Hippocampal formation (tissue), 2 donors: ENCODE measurements at regions not wholly inside any gene's neighbourhood (a gene's known extent, or its start where the extent isn't known, plus 50 kb on each side); places are given as distances from the start of the nearest gene placed in this dataset.
A peak's percentile ranks its signal among the peaks of the same experiment; 100 is the strongest.
"Not testable (repeated sequence)": the region's sequence is repeated elsewhere in the genome, so short reads cannot be mapped to it uniquely, and the experiment has no call there.

ENCODE experiments used
- DNase-seq, 2 donors: peaks; one replicate each; lab custom pipeline; 2025; lab: John Stamatoyannopoulos, UW

DNA sequence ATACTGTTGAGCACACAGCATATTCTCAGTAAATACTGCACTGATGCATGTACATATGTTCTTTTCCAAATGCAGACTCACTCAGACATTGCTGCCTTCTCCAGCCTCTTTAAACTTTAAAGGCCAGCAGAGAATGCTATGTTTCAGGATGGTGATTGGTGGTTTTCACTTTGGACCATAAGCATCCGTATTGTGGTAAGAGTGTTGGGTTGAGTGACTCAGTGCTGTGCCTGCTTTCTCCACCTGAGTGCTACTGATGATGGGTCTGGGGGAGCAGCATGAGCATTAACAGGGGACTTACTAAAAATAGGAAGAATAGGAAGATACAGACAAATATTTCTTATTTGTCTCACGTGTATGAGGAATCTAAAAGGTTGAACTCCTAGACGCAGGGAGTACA, 56.3 kb upstream of the ZNF92 start:
- no peak for DNase-seq

DNA sequence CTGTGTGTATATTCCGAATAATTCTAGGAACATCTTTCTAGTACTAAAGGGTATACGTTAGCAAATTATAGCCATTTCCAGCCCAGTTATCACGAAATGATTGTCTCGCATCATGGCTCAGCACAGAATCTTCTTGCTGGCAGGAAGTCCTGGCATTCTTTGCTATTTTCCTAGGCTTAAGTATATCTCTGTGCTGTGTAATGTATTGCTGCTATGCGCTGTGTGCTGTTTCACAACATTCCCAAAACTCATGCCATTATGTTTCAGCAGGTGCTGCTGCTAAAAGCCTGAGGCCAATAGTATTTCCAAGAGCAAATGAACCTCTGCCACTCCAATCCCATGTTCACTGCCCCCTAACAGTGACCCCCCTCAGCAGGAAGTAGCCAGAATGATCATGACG, 62.9 kb upstream of the ZNF92 start:
- DNase-seq, result no peak

DNA sequence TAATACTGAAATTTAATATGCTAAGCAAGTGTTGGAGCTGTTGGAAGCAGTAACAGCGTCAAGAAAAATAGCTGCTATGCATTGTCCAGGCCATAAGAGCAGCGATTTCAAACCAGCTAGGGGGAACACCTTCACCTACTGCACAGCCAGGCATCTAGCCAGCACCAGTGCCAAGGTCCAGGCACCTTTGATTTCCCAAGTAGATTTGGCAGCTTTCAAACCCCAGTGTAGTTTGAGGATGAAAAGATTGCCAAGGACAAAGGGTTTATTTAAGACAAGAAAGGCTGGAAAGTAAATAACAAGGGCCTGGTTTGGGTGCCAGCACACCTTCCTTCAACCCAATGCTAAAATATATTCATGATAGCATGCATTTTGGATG, 65.4 kb upstream of the ZNF92 start:
- DNase-seq, result no peak

DNA sequence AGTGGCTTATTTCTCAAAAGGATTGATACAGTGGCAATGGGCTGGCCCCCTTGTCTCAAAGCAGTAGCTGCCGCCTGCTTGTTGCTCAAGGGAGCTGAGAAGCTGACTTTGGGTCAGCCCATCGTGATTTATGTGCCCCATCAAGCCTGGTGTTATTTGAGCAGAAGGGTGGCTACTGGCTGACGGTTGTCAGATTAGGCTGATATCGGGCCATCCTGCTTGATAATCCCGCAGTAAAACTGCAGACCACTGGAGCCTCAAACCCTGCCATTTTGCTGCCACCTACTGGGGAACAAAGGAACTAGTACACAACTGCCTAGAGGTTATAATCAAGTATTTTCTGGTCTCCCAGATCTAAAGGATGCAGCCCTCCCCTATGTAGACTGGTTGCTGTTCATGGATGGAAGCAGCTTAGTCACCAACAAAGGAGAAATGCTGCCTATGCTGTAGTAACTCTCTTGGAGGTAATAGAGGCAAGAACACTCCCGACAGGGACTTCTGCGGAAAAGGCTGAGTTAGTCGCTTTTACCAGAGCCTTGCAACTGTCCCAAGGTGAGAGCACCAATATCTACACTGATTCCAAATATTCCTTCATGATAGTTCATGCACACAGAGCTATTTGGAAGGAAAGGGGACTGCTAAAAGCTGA, 65.9 kb upstream of the ZNF92 start:
- DNase-seq, result peak; percentile 25 to 46

DNA sequence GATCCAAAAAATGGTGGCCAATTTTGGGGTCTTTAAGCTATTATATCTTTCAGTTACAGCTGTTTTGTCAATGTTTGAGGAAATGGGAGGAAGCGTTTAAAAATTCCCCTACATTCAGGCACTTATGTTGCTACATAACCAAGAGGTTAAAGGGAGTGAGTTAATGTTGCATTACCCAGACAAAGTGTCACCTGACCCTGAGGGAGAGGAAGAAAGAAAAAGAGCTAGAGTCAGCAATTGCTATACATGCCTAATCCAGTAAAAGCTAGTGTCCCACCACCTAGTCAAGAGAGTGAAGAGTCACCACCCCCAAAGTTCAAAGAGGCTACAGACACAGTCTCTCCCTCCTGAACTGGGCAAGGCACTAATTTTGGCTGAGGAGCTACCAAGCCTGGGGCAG, 69.5 kb upstream of the ZNF92 start:
- DNase-seq, result no peak

DNA sequence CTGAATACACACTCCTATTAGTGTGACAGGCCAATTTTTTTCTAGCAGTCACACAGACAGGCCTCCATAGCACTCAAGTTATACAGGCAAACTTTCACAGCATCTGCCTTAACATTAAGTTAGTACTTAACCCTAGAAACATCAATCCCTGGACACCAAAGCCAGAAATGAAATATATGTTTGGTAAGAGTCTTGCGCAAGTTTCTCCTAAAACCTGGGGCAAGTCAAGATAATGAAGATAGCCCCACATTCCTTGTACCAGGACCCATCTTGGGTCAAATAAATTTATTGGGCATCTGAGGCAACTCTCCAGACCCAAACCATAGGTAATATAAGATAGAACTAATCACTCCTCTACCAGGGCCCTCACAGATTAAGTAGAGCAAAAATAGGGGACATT, 70.8 kb upstream of the ZNF92 start:
- DNase-seq, result no peak

DNA sequence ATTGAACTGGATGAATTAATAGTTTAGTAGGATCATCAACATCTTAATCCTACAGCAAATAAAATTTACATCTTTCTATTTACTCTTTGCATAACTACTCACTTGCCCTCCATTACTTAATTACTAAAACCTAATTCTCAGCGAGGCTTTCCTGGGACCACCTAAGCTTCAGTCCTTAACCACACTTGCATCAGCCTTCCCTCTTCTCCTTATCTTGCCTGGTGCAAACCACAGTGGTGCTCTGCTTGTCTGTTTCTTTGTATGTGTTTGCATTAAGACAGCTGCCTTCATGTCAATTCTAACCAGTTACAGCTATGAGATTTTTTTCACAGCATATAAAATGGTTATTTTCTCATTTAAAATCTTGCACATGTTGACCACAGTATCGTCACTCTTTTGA, 72.6 kb upstream of the ZNF92 start:
- DNase-seq, result no peak

DNA sequence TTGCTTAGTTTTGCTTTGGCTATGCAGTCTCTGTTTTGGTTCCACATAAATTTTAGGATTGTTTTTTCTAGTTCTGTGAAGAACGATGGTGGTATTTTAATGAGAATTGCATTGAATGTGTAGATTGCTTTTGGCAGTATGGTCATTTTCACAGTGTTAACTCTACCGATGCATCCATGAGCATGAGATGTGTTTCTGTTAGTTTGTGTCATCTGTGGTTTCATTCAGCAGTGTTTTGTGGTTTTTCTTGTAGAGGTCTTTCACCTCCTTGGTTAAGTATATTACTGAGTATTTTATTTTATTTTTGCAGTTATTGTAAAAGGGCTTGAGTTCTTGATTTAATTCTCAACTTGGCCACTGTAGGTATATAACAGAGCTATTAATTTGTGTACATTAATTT, 78.2 kb upstream of the ZNF92 start:
- no peak for DNase-seq

DNA sequence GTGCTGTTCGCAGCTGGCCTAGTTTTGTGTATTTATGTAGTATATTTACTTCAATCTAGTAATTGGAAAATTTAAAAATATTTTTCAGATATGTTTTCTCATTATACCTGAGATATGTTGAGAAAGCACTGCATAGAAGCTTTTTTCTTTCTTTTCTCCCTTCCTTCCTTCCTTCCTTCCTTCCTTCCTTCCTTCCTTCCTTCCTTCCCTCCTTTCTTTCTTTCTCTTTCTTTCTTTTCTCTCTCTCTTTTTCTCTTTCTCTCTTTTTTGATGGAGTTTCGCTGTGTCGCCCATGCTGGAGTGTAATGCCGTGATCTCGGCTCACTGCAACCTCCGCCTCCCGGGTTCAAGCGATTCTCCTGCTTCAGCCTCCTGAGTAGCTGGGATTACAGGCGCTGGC, 83.3 kb upstream of the ZNF92 start:
- DNase-seq, result not testable (repeated sequence)

DNA sequence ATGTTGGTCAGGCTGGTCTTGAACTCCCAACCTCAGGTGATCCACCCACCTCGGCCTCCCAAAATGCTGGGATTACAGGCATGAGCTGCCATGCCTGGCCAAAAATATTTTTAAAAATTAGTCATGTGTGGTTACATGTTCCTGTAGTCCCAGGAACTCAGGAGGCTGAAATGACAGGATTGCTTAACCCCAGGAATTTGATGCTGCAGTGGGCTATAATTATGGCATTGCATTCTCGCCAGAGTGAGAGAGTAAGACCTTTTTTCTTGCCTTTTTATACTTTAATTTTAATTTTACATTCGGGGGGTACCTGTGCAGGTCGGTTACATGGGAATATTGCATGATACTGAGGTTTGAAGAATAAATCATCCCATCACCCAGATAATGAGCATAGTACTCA, 86.6 kb upstream of the ZNF92 start:
- no peak for DNase-seq

DNA sequence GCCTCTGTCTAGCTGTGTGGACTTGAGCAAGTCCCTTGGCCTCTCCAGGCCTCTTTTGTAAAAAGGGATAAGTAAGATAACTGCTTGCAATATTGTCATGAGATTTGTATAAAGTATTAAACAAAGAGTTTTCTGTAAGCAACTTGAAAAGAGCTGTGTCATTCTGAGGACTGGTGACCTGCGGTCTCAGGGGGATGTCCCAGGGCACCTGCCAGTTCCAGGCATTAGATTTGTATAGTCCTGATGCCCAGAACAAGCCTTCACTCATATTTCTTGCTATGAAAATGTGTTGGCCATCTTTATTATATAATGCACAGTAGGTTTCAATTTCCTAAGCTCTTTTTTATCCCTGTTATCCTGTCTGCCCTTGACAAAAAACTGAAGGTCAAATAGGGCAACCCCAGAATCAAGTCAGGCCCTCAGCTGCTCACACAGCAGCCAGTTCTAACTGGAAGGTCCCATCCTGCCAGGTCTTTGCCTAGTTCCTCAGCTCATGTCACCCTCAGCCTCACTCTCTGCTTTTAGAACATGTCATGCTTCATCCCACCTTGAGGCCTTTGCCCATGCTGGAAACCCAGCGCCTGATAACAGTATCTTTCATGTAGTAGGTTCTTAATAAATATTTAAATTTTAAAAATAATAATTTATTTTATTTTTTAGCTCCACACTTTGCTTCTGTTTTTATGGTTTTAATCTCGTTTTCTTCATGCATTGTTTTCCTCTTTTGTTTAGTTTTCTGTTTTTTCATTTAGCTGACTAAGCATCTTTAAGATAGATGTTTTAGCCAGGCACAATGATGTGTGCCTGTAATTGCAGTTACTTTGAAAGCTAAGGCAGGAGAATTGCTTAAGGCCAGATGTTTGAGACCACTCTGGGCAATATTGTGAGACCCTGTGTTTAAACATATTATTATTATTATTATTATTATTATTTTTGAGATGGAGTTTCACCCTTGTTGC, 87.5 kb upstream of the ZNF92 start:
- no peak for DNase-seq

DNA sequence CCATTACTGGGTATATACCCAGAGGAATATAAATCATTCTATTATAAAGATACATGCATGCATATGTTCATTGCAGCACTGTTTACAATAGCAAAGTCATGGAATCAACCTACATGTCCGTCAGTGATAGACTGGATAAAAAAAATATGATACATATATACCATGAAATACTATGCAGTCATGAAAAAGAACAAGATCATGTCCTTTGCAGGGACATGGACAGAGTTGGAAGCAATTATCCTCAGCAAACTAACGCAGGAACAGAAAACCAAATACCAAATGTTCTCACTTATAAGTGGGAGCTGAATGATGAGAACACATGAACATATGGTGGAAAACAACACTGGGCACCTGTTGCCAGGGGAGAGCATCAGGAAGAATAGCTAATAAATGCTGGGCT, 88.4 kb upstream of the ZNF92 start:
- DNase-seq, result not testable (repeated sequence)

DNA sequence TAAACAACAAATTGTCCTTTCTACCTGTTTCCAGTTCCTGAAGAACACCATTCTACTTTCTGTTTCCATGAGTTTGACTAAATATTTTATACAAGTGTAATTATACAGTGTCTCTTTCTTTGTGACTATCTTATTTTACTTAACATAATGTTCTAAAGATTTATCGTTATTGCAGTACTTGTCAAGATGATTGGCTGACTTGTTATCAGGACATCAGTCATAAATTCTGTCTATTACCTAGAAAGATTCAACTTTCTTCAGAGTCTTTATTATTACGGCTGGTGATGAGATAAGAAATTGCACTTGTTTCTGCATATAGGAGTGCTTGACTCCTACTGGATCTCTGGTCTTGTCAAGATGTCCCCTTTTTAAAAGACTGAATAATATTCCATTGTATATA, 93.9 kb upstream of the ZNF92 start:
- DNase-seq, result no peak

DNA sequence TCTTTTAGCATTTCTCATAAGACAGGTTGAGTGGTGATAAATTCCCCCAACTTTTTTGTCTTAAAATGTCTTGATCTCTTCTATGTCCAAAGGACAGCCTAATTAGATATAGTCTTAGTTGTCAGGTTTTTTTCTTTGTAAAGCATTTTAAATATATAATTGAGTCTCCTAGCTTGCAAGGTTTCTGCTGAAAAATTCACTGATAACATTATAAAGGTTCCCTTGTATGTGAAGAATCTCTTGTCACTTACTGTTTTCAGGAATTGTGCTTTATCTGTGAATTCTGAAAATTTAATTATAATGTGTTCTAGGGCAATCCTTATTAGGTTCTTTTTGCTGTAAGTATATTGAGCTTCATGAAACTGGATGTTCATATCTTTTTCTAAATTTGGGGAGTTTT, 96.8 kb upstream of the ZNF92 start:
- DNase-seq, result no peak

DNA sequence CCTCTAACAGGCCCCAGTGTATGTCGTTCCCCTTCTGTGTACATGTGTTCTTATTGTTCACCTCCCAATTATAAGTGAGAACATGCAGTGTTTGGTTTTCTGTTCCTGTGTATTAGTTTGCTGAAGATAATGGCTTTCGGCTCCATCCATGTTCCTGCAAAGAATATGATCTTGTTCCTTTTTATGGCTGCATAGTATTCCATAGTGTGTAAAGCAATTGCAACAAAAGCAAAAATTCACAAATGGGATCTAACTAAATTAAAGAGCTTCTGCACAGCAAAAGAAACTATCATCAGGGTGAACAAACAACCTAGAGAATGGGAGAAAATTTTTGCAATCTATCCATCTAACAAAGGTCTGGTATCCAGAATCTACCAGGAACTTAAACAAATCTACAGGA, 102.2 kb upstream of the ZNF92 start:
- DNase-seq, result not testable (repeated sequence)

DNA sequence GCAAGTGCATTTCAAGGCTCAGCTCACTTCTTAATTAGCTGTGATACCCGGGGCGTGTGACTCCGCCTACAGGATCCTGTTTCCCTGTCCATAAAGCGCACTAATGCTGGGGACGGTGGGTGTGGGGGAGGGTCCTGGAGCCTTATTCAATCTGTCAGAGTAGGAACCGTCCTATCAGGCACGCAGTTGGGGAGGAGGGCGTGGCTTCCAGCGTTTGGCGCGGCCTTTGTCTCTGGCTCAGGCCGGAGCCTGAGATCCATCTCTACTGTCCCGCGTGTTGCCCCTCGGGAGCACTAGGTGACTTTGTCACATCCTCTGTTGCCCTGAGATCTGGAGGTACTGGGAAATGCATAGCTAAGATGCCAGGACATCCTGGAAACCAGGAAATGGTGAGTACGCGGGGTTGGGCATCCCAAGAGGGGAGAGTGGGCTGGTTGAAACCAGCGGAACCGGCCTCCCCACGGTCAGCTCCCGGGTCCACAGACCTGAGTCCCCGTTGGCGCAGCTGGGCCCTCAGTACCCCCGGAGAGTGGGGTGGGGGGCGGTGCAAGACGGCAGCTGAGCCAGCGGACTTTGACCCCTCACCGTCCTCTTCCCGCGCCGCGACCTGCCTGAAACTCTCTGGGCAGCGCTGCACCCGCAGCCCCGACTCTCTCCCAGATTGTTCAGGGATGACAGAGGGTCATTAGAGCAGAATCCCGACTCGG, 104.4 kb upstream of the ZNF92 start:
- DNase-seq, result no peak

DNA sequence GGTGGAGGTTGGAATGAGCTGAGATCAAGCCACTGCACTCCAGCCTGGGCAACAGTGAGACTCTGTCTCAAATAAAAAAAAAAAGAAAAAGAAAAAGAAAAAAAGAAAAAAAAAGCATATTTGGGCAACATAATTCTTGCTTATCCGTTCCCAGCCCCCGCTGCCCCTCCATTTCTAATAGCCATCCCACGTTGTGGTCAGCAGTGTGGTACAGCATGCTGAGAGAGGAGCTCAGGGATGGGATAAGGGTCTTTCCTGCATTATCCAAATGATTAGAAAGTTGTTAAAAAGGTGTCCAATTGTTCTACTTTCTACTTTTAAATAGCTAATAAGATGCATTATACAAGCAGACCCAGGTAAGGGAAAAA, 104.9 kb upstream of the ZNF92 start:
- DNase-seq, result no peak

DNA sequence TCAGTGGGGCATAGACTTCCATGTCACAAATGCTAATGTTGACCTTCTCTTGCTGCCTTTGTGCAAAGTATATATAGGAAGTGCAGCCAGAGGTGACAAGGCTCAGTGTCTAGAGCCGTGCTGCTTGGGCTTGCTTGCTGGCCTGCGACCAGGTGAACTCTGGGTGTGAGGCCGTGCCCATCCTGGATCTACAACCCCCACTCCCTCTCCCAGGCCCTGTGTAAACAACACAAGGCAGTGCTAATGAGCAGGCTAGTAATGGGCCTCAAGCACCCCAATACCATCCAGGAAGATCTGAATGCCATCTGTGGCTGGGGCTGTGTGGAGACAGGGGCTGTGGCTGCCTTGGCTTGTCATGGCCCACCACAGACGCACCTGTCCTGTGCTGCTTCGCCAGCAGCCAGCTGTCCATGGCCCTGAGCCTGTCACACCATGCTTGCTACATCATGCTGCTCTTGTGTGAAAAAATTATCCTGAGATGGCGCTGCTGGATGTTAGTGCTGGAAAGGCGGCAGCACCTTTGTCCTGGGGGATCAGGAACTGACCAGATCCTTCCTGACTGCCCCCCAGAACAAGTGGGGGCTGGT, 107.6 kb upstream of the ZNF92 start:
- no peak for DNase-seq

DNA sequence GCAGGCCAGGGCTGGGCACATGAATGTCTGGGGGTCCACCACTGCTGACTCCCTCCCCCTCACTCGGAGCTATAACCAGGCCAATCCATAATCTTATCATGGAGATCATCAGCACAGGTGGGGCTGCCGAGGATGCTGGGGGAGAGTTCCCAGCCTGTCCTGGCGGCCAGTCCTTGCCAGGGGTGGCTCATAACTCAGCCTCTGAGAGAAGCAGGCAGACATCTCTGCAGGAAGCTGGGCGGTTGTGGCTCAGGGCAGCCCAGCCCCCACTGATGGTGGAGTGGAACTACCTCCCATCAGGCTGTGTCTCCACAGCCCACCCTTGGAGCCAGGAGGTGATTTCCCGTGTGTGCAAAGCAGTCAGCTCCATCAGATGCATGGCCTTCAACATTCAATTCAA, 109.4 kb upstream of the ZNF92 start:
- no peak for DNase-seq

DNA sequence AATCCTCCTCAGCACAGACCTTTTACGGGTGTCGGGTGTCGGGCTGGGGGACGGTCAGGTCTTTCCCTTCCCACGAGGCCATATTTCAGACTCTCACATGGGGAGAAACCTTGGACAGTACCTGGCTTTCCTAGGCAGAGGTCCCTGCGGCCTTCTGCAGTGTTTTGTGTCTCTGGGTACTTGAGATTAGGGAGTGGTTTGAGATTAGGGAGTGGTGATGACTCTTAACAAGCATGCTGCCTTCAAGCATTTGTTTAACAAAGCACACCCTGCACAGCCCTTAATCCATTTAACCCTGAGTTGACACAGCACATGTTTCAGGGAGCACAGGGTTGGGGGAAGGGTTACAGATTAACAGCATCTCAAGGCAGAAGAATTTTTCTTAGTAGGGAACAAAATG, 113.0 kb upstream of the ZNF92 start:
- DNase-seq, result not testable (repeated sequence)

DNA sequence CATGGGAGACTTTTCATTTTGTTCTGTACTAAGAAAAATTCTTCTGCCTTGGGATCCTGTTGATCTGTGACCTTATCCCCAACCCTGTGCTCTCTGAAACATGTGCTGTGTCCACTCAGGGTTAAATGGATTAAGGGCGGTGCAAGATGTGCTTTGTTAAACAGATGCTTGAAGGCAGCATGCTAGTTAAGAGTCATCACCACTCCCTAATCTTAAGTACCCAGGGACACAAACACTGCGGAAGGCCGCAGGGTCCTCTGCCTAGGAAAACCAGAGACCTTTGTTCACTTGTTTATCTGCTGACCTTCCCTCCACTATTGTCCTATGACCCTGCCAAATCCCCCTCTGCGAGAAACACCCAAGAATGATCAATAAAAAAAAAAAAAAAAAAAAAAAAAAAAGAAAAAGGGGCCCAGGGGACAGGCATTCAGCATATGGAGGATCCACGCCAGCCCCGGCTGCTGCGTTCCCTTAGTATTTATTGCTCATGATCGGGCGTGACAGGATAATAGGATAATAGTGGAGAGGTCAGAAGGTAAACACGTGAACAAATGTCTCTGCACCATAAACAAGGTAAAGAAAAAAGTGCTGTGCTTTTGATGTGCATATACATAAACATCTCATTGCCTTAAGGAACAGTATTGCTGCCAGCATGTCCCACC, 113.7 kb upstream of the ZNF92 start:
- not testable (repeated sequence) for DNase-seq

DNA sequence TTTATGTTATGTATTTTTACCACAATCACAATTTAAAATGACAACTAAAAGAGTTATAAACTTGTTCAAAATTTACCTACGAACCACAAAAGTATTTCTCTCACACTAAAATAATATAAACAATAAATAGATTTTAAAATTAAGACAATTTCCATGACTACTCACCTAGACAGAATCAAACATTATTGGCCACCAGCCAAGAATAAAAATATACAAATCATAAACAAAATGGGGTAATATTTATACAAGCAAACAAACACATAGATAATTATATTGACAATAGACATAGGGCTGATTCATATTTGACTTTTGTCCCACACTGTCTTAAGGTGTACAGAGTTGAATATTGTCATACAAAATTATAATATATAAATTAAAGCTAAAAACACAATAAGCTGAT, 119.6 kb upstream of the ZNF92 start:
- DNase-seq, result no peak
